H9 (cell line): ENCODE measurements at regions not wholly inside any gene's neighbourhood (a gene's known extent, or its start where the extent isn't known, plus 50 kb on each side); places are given as distances from the start of the nearest gene placed in this dataset.

Experiments used
- DNase-seq: peaks from one replicate; pipeline ENCODE4 v3.0.0-alpha.2; 2017
- H2AFZ ChIP-seq: one replicate; pipeline ENCODE4 v1.6.1; 2013; ENCODE audit warnings: mild to moderate bottlenecking, low read length, control low read depth, moderate library complexity
- H2AK5ac ChIP-seq: 2 replicates; pipeline ENCODE4 v1.6.1; 2013; ENCODE audit warnings: low read length, control low read depth, mixed read lengths; ENCODE audit not compliant: insufficient read length
- H2BK120ac ChIP-seq: one replicate; pipeline ENCODE4 v1.6.1; 2013; ENCODE audit warnings: low read depth, mild to moderate bottlenecking, low read length, control low read depth, inconsistent platforms; ENCODE audit not compliant: poor library complexity, severe bottlenecking
- H2BK12ac ChIP-seq: 2 replicates; pipeline ENCODE4 v1.6.1; 2013; ENCODE audit warnings: low read length, control low read depth, mixed read lengths, low read depth; ENCODE audit not compliant: insufficient read length
- H2BK15ac ChIP-seq: 2 replicates; pipeline ENCODE4 v1.6.1; 2013; ENCODE audit warnings: low read depth, low read length, control low read depth
- H2BK20ac ChIP-seq: one replicate; pipeline ENCODE4 v1.6.1; 2013; ENCODE audit warnings: low read depth, mild to moderate bottlenecking, low read length, control low read depth, inconsistent platforms; ENCODE audit not compliant: poor library complexity, severe bottlenecking
- H2BK5ac ChIP-seq: 2 replicates; pipeline ENCODE4 v1.6.1; 2013; ENCODE audit warnings: low read length, control low read depth, mixed read lengths; ENCODE audit not compliant: insufficient read length
- H3K14ac ChIP-seq: 2 replicates; pipeline ENCODE4 v1.6.1; 2013; ENCODE audit warnings: low read length, control low read depth; ENCODE audit not compliant: insufficient read depth
- H3K18ac ChIP-seq: 2 replicates; pipeline ENCODE4 v1.6.1; 2013; ENCODE audit warnings: low read depth, mild to moderate bottlenecking, mixed read lengths, low read length, control low read depth; ENCODE audit not compliant: insufficient read length
- H3K23ac ChIP-seq: 2 replicates; pipeline ENCODE4 v1.6.1; 2013; ENCODE audit warnings: low read length, control low read depth, mixed read lengths, low read depth; ENCODE audit not compliant: insufficient read length
- H3K23me2 ChIP-seq: 2 replicates; pipeline ENCODE4 v1.6.1; 2013; ENCODE audit warnings: low read depth, mild to moderate bottlenecking, mixed read lengths, low read length, control low read depth; ENCODE audit not compliant: insufficient read length, poor library complexity, severe bottlenecking
- H3K27ac ChIP-seq: 2 replicates; pipeline ENCODE4 v1.5.1; 2013; ENCODE audit warnings: low read length, control low read depth, mixed read lengths, low read depth; ENCODE audit not compliant: insufficient read length
- H3K27me3 ChIP-seq: 2 replicates; pipeline ENCODE4 v1.6.1; 2013; ENCODE audit warnings: low read length, control low read depth, inconsistent platforms; ENCODE audit not compliant: insufficient read depth
- H3K4ac ChIP-seq: 2 replicates; pipeline ENCODE4 v1.6.1; 2013; ENCODE audit warnings: low read depth, mild to moderate bottlenecking, control low read depth, inconsistent platforms, low read length, moderate library complexity
- H3K4me1 ChIP-seq: 2 replicates; pipeline ENCODE4 v1.6.1; 2013; ENCODE audit warnings: low read length, control low read depth, inconsistent platforms; ENCODE audit not compliant: insufficient read depth
- H3K4me2 ChIP-seq: 2 replicates; pipeline ENCODE4 v1.6.1; 2013; ENCODE audit warnings: low read length, control low read depth, mixed read lengths; ENCODE audit not compliant: insufficient read length, insufficient read depth
- H3K56ac ChIP-seq: 2 replicates; pipeline ENCODE4 v1.6.1; 2013; ENCODE audit warnings: low read depth, mild to moderate bottlenecking, mixed read lengths, low read length, control low read depth; ENCODE audit not compliant: insufficient read length
- H3K79me1 ChIP-seq: 2 replicates; pipeline ENCODE4 v1.6.1; 2013; ENCODE audit warnings: low read depth, mild to moderate bottlenecking, moderate library complexity, low read length, control low read depth, inconsistent platforms; ENCODE audit not compliant: insufficient read depth, poor library complexity, severe bottlenecking
- H3K79me2 ChIP-seq: 2 replicates; pipeline ENCODE4 v1.6.1; 2013; ENCODE audit warnings: low read length, control low read depth, inconsistent platforms; ENCODE audit not compliant: insufficient read depth
- H3K9ac ChIP-seq: 2 replicates; pipeline ENCODE4 v1.6.1; 2013; ENCODE audit warnings: low read length, control low read depth, mixed read lengths; ENCODE audit not compliant: insufficient read length; ENCODE audit errors: extremely low read depth
- H3K9me3 ChIP-seq: one replicate; pipeline ENCODE4 v1.6.1; 2013; ENCODE audit warnings: low read depth, low read length, inconsistent platforms; ENCODE audit not compliant: control insufficient read depth
- H3T11ph ChIP-seq: one replicate; pipeline ENCODE4 v1.6.1; 2013; ENCODE audit warnings: mild to moderate bottlenecking, low read length, control low read depth, inconsistent platforms
- H4K20me1 ChIP-seq: one replicate; pipeline ENCODE4 v1.6.1; 2013; ENCODE audit not compliant: control insufficient read depth, insufficient read length, insufficient read depth
- H4K5ac ChIP-seq: 2 replicates; pipeline ENCODE4 v1.6.1; 2013; ENCODE audit warnings: low read depth, mild to moderate bottlenecking, mixed read lengths, low read length, control low read depth; ENCODE audit not compliant: insufficient read length
- H4K8ac ChIP-seq: replicated peaks from 2 replicates; pipeline ENCODE4 v1.6.1; 2013; ENCODE audit warnings: low read length, control low read depth, mixed read lengths, low read depth; ENCODE audit not compliant: insufficient read length
- H4K91ac ChIP-seq: 2 replicates; pipeline ENCODE4 v1.6.1; 2013; ENCODE audit warnings: low read depth, mild to moderate bottlenecking, moderate library complexity, mixed read lengths, low read length, control low read depth; ENCODE audit not compliant: insufficient read length
- H3K27ac Mint-ChIP-seq, 3 experiments: 2 replicates in 2 of 3; 3 replicates in 1 of 3; pipeline ENCODE4 v1.8.0; 2020 to 2021; ENCODE audit warnings: mixed read lengths in 3 of 3, mild to moderate bottlenecking in 1 of 3, moderate library complexity in 1 of 3
- H3K27me3 Mint-ChIP-seq: 2 replicates; pipeline ENCODE4 v1.8.0; 2021; ENCODE audit warnings: low read depth, mild to moderate bottlenecking, moderate library complexity, mixed read lengths
- H3K36me3 Mint-ChIP-seq, 3 experiments: 2 replicates in 2 of 3; 3 replicates in 1 of 3; pipeline ENCODE4 v1.8.0; 2020 to 2021; ENCODE audit warnings: low read depth in 3 of 3, mixed read lengths in 3 of 3; ENCODE audit not compliant: insufficient read depth in 1 of 3
- H3K4me1 Mint-ChIP-seq, 2 experiments: 2 replicates each; pipeline ENCODE4 v1.8.0; 2020; ENCODE audit warnings: mixed read lengths in 2 of 2
- H3K4me3 Mint-ChIP-seq, 2 experiments: 2 replicates in 1 of 2; 3 replicates in 1 of 2; pipeline ENCODE4 v1.8.0; 2020 to 2021; ENCODE audit warnings: mild to moderate bottlenecking in 2 of 2, mixed read lengths in 2 of 2, moderate library complexity in 1 of 2
- H3K9me3 Mint-ChIP-seq, 2 experiments: 2 replicates in 1 of 2; 3 replicates in 1 of 2; pipeline ENCODE4 v1.8.0; 2020; ENCODE audit warnings: mild to moderate bottlenecking in 2 of 2, mixed read lengths in 2 of 2, moderate library complexity in 1 of 2
- CTCF ChIP-seq: fragments of 200-600 bp; sonication (generic); conservative IDR thresholded peaks from 3 replicates; pipeline ENCODE4 v1.8.0; 2021; ENCODE audit warnings: antibody characterized with exemption, mild to moderate bottlenecking
- WGBS: extraction: QIAGEN DNeasy Blood & Tissue Kit; methylation state at CpG from one replicate; pipeline ENCODE4 v1.1.7; 2013; ENCODE audit warnings: missing lambda C conversion rate, low lambda C conversion rate, mixed read lengths; ENCODE audit not compliant: insufficient read length; ENCODE audit errors: extremely low coverage; 5-methylcytosine and 5-hydroxymethylcytosine counted together

- Histone ChIP-seq H3K27me3 (no peaks in the 10 kb centered on the region), H3K23ac (no peak overlapping the region), H2AFZ (no peak overlapping the region), H3K79me2 (no peaks in the 10 kb centered on the region), H3K4me1 (no peaks in the 10 kb centered on the region), H3K23me2 (no peaks in the 10 kb centered on the region), H3K4ac (no peak overlapping the region), H3K79me1 (no peaks in the 10 kb centered on the region), H2BK5ac (no peak overlapping the region), H2BK120ac (no peak overlapping the region), H2BK20ac (no peak overlapping the region), H4K91ac (no peak overlapping the region), H2BK12ac (no peak overlapping the region), H3K9ac (no peak overlapping the region), H3T11ph (no peak overlapping the region), H3K4me2 (no peak overlapping the region), H3K18ac (no peak overlapping the region), H2AK5ac (no peak overlapping the region), H2BK15ac (no peak overlapping the region), H4K8ac (no peak overlapping the region), H3K9me3 (no peaks in the 10 kb centered on the region), H4K20me1 (no peaks in the 10 kb centered on the region), H4K5ac (no peak overlapping the region), H3K14ac (no peak overlapping the region), H3K56ac (no peak overlapping the region), H3K27ac (no peak overlapping the region)
- Mint-ChIP-seq H3K9me3 (peaks cover 0 to 2% of the 10 kb centered on the region in 2 experiments; a peak in 3 of 5 replicates), H3K4me3 (no peak overlapping the region), H3K36me3 (peaks cover 3 to 4% (median 4%) of the 10 kb centered on the region in 3 experiments; a peak in 5 of 7 replicates), H3K27ac (no peak overlapping the region), H3K4me1 (no peaks in the 10 kb centered on the region), H3K27me3 (no peaks in the 10 kb centered on the region)
- no peak for TF ChIP-seq CTCF
- no peak for DNase-seq
- no CpG with 5 or more reads among the region's 1 CpG for WGBS
Measured at GRCh38 chr4:123120473-123120872, 198.1 kb upstream of the NUDT6 start.
